HUES6 (cell line): ENCODE measurements at regions not wholly inside any gene's neighbourhood (a gene's known extent, or its start where the extent isn't known, plus 50 kb on each side); places are given as distances from the start of the nearest gene placed in this dataset.

ENCODE experiments used
- H3K27ac ChIP-seq: 2 replicates; pipeline ENCODE4 v1.7.0; 2013; ENCODE audit warnings: low read depth, mild to moderate bottlenecking, low read length, inconsistent platforms
- H3K27me3 ChIP-seq: 2 replicates; pipeline ENCODE4 v1.6.1; 2013; ENCODE audit warnings: low read length; ENCODE audit not compliant: control insufficient read depth, insufficient read depth
- H3K36me3 ChIP-seq: 2 replicates; pipeline ENCODE4 v1.6.1; 2013; ENCODE audit warnings: low read length; ENCODE audit not compliant: control insufficient read depth, insufficient read depth
- H3K4me1 ChIP-seq: 2 replicates; pipeline ENCODE4 v1.6.1; 2013; ENCODE audit warnings: low read length; ENCODE audit not compliant: control insufficient read depth, insufficient read depth
- H3K4me3 ChIP-seq: 2 replicates; pipeline ENCODE4 v1.5.1; 2013; ENCODE audit warnings: low read depth, low read length
- H3K9ac ChIP-seq: one replicate; pipeline ENCODE4 v1.6.1; 2013; ENCODE audit warnings: mild to moderate bottlenecking, low read length
- H3K9me3 ChIP-seq: 2 replicates; pipeline ENCODE4 v1.6.1; 2013; ENCODE audit warnings: low read depth, low read length; ENCODE audit not compliant: control insufficient read depth, insufficient read depth

DNA sequence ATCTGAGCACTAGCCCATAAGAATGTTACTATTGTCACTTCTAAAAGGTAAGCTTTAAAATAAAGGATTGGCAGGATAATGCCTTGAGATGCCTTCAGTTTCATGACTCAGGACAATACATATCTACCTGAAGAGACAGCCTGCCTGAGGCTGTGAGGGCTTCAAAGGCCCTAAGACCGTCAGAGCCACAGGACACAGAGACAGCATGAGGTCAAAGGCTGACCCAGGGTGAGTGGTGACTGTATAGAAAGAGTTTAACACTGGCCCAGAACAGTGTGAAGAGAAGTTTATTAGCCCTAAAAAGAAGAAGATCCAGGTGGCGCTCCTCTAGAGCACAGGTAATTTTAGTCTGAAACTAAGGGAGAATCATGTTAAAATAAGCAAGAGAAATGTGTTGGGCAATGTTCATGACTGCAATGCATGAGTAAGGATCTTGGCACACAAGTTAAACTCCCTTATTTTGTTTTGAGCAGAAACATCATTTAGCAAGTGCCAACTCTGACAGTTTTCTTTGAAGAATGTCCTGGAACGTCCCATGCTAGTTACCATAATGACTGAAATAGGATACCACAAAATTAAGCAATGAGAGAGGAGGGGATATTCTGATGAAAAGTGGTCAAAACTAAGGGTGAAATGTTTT lies 78.1 kb upstream of the FAM110C start:
- H3K9ac ChIP-seq, result no peak overlapping the region
- H3K4me3 ChIP-seq, result no peak overlapping the region
- H3K36me3 ChIP-seq, result no peaks in the 10 kb centered on the region
- peaks cover 7% of the 10 kb centered on the region for H3K9me3 ChIP-seq
- no peaks in the 10 kb centered on the region for H3K4me1 ChIP-seq
- H3K27ac ChIP-seq, result no peak overlapping the region
- no peaks in the 10 kb centered on the region for H3K27me3 ChIP-seq

DNA sequence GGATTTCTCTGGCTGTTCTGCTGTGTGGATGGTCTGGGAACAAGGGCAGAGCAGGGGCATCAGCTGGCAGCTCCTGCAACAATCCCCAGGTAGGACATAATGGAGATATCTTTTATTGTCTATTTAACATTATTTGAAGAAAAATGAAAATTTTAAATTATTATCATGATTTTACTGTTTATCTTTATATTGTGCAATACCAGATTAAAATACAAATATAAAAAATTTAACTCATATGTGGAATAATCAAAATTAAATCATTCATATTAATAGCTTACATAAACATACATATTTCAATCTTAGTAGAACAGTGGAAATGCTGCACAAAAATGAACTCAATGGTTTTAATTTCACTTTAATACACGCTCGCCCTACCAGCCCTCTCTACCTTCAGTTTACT lies 70.6 kb upstream of the FAM110C start:
- peaks cover 21% of the 10 kb centered on the region for H3K4me1 ChIP-seq
- no peaks in the 10 kb centered on the region for H3K9me3 ChIP-seq
- no peak overlapping the region for H3K4me3 ChIP-seq
- no peak overlapping the region for H3K27ac ChIP-seq
- H3K27me3 ChIP-seq, result no peaks in the 10 kb centered on the region
- H3K36me3 ChIP-seq, result no peaks in the 10 kb centered on the region
- H3K9ac ChIP-seq, result no peak overlapping the region

DNA sequence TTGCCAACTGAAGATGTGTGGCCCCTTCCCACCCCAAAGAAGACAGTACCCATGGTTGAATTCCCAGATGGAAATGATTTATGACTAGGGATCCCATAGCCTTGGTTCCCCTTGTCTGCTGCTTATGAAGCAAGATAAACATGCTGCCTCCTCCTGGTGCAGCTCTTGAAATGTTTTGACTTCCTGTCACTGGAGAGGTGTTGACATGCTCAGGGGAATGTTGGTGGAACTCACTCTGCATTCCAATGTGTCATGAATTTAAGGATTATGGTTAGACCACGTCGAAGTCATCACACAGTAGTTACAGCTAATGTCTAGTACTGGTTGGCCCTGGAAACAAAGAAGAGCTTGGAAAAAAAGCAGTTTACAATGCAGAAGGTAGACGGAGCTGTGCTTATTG lies 69.0 kb upstream of the FAM110C start:
- Histone ChIP-seq H3K4me3 (no peak overlapping the region), H3K27me3 (no peaks in the 10 kb centered on the region), H3K9me3 (no peaks in the 10 kb centered on the region), H3K36me3 (no peaks in the 10 kb centered on the region), H3K9ac (no peak overlapping the region), H3K4me1 (peaks cover 21% of the 10 kb centered on the region), H3K27ac (no peak overlapping the region)

DNA sequence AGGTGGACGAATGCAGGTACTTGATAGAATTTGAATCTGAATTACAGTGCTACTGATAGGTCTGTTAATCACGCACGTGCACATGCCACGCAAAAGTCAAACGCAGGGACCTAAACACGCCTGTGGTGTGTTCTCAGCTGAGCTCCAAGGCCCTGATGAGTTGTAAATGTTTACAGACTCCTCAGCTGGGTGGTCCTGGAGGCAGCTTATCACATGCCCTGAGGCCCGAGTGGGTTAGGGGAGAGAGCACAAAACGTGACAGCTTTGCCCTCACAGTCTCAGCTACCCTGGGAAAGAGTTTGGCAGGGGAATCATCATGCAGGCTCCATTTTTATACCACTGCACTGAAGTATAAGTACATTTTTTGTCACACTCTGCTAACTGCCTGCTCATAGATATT lies 68.3 kb upstream of the FAM110C start:
- Histone ChIP-seq H3K4me1 (peaks cover 21% of the 10 kb centered on the region), H3K27me3 (no peaks in the 10 kb centered on the region), H3K9ac (no peak overlapping the region), H3K9me3 (no peaks in the 10 kb centered on the region), H3K36me3 (no peaks in the 10 kb centered on the region), H3K27ac (no peak overlapping the region), H3K4me3 (no peak overlapping the region)

DNA sequence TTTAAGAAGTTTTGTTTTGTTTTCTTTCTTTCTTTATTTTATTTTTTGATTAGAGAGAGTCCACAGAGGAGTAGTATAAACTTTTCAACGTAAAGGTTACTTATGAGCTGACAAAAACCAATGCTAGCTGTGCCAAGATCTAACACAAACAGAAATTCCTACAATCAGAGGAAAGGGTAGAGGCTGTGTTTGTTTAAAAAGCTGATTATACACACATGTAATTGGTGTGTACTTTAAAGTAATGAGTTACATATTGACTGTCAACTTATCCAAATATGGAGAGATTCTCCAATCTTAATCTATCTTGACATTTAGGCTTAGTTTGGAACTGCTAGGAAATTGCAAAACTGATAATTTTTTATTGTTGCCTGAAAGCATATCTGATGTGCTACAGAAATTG lies 63.7 kb upstream of the FAM110C start:
- Histone ChIP-seq H3K27ac (no peak overlapping the region), H3K9ac (no peak overlapping the region), H3K36me3 (no peaks in the 10 kb centered on the region), H3K4me1 (peaks cover 14% of the 10 kb centered on the region), H3K9me3 (no peaks in the 10 kb centered on the region), H3K4me3 (no peak overlapping the region), H3K27me3 (no peaks in the 10 kb centered on the region)

DNA sequence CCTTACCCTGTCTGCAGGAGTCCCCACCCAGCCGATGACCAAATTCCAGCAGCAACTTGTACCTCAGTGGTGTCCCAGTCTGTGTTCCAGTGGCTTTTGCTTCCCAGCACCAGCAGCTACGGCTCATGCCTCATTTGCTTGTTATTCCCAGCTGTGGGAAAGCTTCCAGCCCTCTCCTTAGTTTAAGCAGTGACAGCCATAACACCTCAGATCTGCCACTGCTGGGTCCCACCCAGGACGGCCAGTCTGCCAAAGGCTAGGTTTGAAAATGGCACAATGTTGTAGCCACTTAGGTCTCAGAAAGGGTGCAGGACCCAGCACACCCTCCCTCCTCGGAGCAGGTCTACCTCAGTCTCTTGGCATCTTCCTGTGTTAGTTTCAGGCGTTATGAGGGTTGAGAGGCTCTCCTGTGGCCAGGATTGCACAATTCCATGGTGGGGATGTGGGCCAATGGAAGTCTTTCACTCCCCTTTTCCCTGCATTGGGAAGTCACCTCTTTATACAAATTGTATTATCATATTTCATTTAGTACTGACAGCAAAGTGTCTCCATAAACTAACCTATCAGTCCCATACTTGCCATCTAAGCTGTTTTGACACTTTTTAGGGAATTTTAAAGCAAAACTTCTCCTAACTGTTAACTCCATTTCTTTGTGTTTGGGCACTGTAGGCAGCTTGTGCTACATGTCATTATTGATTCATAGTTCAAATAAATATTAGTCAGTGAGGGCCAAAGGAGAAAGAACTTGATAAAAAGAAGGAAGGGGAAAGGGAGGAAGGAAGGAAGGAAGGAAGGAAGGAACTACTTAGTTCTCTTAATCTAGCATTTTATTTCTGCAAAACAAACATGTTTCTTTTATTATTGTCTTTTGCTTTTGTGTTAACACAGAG lies 62.9 kb upstream of the FAM110C start:
- H3K4me1 ChIP-seq, result 0 out of 2 replicates have a peak, but pooled peaks cover 6% of the 10 kb centered on the region
- no peaks in the 10 kb centered on the region for H3K36me3 ChIP-seq
- no peak overlapping the region for H3K27ac ChIP-seq
- H3K9me3 ChIP-seq, result 0 out of 2 replicates have a peak, but pooled peaks cover 3% of the 10 kb centered on the region
- no peak overlapping the region for H3K4me3 ChIP-seq
- no peak overlapping the region for H3K9ac ChIP-seq
- H3K27me3 ChIP-seq, result no peaks in the 10 kb centered on the region

DNA sequence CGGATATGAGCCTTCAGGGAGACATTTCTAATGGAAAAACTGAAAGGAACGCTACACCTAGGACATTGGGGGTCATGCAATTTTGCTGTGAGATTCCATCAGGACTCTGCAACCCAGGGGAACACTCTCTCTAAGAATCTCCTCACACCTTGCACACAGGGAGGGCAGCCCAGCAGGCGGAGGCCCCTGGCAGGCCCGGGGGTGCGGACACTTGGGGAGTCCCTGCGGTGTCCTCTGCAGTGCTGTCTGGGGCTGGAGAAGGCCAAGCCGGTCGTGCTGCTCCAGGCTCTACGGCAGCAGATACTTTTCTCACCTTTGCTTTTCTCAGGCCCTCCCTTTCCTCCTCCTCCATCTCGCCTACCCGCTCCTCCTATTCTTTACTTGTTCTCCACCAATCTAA lies 54.7 kb upstream of the FAM110C start:
- no peaks in the 10 kb centered on the region for H3K4me1 ChIP-seq
- H3K9me3 ChIP-seq, result 0 out of 2 replicates have a peak, but pooled peaks cover 7% of the 10 kb centered on the region
- no peak overlapping the region for H3K4me3 ChIP-seq
- no peak overlapping the region for H3K9ac ChIP-seq
- no peak overlapping the region for H3K27ac ChIP-seq
- no peaks in the 10 kb centered on the region for H3K36me3 ChIP-seq
- no peaks in the 10 kb centered on the region for H3K27me3 ChIP-seq
